Stimulated activated CD8-positive, alpha-beta memory T cell treated with anti-CD3 and anti-CD28 coated beads, Interleukin-4, amount 100 ng/mL, for 4 hours (primary cell): ENCODE measurements at regions not wholly inside any gene's neighbourhood (a gene's known extent, or its start where the extent isn't known, plus 50 kb on each side); places are given as distances from the start of the nearest gene placed in this dataset.

ENCODE experiments used
- DNase-seq, 2 donors: peaks; one replicate each; pipeline ENCODE4 v3.0.0-alpha.2; 2020; ENCODE audit warnings: low read depth in 2 of 2, low spot score in 1 of 2

DNA sequence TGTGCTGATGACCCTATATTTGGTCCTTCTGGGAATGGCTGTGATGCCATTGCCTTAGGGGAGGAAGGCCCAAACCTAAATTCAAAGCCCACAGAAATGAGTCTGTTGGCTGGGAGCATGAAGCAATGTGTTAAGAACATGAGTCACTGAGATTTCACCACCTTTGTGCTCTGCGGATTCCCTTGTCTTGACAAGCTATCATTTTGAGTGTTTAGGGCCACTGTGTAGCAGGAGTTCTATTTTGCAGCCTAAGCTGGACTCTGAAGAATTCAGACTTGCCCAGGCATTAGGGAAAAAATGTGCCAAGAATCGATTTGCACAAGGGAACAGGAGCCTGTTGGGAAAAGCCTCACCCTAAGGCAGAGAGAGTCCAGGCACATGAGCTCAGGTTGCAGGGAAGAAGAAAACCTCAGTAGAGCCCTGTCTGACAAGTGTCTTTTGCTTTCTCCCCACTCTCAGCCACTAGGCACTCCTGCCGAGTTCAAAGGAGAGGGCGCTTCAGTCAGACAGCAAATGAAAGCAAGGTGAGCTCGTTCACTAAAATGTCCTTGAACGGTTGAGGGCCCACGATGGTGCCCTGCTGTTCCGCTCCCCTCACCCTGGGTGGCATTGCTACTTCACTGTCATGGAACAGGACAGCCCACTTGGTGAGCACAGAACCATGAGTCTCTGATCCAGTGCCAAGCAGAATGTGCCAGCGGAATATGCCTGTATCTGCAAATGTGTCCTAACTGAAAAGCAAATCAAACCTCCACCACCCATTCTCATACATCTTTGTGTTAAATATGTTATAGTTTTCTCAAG lies 93.6 kb downstream of the PRLHR start:
- no peak for DNase-seq

DNA sequence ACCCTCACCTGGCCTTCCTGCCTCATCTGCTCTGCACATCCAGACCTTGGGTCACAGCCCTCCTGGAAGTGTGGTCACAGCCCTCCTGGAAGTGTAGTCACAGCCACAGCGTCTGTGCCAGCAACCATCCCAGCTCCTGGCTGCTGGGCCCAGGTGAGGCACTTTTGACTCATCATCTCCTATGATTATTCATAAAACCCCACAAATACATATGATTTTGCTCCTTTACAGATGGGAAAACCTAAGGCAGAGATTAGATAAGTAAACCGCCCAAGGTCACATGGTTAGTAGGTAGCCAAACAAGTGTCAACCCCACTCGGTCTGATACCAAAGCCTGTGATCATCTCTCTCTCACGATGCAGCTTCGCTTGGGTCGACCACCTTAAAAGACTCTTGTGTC lies 94.3 kb downstream of the PRLHR start:
- no peak for DNase-seq

DNA sequence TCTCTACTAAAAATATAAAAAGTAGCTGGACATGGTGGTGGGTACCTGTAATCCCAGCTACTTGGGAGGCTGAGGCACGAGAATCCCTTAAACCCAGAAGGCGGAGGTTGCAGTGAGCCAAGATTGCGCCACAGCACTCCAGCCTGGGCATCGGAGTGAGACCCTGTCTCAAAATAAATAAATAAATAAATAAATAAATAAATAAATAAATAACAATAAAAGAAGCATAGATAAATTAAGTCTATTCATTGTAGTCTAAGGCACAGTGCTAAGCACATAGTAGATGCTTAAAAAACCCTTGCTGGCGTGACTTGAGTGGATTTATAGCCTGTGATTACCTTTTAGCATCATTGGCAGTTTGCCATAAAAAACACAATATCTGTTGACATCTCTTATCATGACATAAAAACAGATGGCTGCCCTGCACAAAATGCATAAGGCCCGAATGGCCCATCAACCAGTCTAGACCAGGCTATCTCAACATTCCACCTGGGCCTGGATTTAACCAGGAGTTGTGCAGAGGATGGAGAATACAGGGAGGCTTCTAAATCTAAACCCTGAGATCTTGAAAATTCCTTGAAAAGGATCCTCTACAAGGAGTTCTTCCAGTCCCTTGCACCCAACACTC lies 94.9 kb downstream of the PRLHR start:
- DNase-seq, result no peak

DNA sequence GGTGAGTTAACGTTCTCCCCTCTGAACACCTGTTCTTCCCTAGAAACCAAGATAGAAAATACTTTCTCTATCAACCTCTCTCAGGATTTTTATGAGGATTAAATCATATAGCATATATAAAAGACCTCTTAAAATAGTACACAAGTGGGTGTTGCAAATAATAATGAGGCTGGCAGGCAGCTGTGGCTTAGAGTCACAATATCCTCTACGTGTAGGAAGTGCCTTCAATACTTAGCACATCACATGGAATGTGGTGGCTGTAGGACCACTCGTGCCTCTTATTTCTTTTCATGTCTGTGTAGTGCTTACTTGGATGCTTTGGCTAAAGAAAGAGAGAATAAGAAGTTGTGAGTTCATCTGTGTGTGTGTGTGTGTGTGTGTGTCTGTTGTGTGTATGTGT lies 96.3 kb downstream of the PRLHR start:
- DNase-seq, result no peak

DNA sequence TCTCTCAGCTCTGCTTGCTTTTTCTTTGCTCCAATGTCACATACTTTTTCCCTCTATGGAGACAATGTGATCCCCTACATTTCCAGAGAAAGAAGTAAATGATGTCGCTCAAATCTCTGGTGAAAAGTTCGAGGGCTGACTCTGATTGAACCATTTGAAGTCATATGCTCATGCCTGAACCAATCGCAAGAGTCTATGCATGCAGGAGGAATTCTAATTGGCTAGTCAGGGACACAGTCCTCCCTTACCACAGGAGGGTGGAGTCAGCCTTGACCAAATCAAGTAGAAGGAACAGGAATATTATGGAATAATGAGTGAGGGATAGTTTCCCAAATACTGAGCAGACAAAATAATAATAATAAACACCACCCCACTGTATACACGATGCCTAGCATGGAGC lies 96.8 kb downstream of the PRLHR start:
- DNase-seq, result no peak

DNA sequence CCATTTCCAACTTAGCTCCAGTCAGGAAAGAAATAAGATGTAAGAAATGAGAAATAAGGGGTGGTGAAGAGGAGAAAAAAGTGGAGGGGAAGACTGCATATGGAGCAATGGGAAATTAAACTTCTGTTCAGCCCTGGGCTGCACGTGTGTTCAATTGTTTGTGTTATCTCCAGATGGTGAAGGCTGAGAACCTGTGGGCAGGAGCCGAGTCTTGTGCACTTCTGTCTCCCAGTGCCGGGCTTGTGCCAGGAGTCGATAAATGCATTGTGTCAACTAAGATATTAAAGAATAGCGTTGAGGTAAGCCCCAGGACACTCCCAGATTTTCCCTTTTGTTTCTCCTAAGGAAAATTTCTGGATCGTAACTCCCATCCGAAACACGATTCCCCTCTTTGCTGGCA lies 98.2 kb downstream of the PRLHR start:
- DNase-seq, result no peak

DNA sequence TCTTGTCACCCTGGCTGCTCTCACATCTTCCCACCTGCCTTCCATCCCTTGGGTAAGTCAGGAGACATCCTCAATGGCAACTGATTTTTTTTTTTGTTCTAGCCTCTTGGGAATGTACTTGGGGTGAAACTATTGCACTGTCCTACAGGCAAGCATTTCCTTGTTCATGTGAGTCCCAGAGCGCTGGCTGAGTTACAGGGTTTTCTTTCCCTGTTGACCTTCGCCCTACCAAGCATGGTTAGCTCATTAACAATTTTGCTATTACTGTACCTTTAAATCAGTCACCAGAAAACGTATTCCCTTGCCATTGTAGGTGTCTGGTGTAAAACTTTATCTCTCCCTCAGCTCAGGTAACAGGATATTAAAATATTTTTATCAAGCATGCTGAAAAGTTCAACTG lies 98.9 kb downstream of the PRLHR start:
- no peak for DNase-seq

DNA sequence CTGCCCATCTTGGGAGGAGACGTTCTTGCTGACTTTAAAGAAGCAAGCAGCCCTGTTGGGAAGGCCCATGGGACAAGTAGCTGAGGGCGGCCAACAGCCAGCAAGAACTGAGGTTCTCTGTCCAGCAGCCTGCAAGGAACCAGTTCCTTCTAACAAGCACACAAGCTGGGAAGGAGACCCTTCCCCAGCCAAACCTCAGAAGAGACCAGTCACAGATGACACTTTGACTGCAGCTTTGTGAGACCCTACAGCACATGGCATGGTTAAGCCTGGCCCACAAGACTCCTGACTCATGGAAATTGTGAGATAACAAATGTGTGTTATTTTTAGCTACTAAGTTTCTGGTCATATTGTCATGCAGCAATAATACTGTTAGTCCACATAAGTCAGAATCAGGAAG lies 99.9 kb downstream of the PRLHR start:
- no peak for DNase-seq

DNA sequence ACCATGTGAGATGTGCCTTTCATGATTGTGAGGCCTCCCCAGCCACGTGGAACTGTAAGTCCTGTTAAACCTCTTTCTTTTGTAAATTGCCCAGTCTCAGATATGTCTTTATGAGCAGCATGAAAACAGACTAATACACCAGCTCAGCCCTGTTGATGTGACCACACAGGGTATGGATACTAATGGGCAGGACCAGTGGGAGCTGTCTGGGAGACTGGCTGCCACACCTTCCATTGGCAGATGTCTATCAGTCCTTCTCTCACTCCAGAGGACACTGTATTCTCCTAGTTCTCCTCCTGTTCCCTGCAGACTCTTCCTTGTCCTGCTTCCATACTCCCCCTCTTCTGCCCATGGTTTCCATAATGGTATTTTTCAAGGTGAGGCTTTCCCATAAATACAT lies 104.4 kb downstream of the PRLHR start:
- DNase-seq, result no peak

DNA sequence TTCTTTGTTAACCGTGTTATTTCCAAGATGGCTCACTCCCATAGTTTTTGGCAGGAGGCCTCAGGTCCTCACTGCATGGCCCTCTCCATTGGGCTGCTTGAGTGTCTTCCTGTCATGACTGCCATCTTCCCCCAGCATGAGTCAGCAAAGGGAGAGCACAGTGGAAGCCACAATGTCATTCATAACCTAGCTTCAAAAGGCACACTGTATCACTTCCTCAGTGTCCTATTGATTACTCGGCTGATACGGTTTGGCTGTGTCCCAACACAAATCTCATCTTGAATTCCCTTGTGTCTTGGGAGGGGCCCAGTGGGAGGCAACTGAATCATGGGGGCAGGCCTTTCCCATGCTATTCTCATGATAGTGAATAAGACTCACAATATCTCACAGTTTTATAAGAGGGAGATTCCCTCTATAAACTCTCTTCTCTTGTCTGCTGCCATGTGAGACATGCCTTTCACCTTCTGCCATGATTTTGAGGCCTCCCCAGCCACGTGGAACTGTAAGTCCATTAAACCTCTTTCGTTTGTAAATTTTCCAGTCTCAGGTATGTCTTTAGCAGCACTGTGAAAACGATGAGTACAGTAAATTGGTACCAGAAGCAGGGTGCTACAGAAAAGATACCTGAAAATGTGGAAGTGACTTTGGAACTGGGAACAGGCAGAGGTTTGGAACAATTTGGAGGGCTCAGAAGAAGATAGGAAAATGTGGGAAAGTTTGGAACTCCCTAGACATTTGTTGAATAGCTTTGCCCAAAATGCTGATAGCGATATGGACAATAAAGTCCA lies 106.5 kb downstream of the PRLHR start:
- DNase-seq, result no peak

DNA sequence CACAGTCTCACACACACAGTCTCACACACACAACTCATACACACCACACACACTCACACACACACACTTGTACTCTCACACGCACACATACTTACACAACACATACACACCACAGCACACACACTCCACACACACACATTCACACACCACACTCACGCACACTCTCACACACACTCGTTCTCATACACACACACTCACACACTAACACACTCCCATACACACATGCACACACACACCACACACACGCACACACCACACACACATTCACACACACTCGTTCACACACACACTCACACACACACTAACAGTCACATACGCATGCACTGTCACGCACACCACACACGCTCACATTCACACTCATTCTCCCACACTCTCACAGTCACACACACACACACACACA lies 109.8 kb downstream of the PRLHR start:
- DNase-seq, result no peak

DNA sequence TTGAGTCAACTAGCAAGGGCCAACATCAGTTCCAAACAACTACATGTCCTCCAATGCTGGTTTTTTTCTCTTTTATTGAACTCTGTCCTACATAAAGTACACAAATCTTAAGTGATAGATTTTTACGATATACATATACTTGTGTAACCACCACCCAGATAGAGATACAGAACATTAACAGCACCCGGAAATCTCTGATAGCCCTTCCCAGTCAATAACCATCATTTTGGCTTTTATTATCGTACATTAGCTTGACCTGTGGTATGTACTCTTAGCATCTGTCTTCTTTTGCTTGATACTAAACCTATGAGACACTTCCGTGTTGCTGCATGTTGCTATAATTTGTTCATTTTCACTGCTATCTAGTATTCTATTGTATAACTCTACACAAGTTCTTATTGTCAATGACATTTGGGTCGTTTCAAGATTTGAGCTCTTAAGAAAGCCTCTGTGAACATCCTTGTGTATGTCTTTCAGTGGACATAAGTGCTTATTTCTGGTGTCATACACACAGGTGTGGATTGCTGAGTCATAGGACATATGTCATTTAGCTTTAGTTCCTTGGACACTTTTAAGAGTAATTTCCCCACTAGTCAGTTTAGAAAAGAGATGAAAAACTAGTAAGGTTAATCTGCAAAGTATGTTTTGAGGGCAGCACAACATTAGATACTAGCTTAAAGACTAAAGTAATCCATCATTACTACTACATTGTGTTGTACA lies 111.1 kb downstream of the PRLHR start:
- DNase-seq, result no peak

DNA sequence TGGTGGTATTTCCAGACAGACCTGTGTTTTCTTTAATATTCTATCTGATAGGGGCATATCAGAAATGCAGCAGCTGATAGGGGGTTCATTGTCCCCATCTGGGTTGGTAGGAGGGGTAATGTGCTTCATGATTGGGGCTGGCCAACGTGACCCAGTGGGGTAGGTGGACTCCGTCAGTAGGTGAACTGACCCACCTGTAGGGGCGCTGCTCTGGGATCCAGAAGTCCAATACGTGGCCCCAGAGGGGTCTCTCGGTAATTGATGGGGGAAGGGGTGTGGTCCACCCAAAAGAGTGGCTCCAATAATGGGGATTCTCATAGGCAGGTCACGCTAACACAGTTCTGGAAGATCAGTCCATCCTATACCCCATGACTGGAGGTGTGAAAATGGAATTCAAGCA lies 112.0 kb downstream of the PRLHR start:
- DNase-seq, result no peak

DNA sequence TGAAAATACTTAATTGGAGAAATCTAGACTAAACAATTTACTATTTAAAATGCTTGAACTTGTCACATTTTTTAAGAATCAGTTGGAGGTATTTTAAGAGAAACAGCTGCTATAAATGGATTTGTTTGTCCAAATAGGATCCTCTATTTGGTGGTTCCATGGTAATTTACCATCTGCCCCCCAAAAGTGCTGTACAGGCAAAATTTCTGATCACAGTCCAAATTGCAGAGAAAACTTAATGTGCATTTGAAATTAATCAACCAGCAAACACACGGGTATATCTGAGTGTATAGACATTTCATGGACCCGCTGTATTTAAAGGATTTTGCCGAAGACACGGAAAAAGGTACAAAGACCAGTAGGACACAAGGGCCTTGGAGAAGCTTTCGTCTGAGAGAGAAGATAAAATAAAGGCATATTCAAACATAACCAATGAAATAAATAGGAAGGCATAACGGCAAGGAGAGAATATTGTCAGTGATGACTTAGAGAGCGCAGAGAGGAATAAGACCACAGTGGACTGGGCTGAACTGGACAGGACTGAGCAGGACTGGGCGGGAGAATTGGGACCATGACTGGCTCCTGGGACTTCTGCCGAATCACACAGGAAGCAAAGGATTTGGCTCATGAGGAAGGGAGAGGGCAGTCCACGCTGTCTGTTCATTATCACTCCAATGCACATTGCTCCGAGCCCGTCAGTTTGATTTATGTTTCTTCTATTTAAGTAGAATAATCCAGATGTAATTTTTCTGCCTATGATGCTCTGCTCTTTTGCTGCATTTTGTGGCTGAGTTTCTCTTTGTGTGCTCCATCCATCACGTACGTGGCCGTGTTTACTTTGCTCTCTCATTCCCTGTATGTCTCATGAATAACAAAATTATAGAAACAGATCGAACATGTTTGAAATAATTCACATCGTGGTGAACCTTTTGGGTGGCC lies 112.8 kb downstream of the PRLHR start:
- no peak for DNase-seq

DNA sequence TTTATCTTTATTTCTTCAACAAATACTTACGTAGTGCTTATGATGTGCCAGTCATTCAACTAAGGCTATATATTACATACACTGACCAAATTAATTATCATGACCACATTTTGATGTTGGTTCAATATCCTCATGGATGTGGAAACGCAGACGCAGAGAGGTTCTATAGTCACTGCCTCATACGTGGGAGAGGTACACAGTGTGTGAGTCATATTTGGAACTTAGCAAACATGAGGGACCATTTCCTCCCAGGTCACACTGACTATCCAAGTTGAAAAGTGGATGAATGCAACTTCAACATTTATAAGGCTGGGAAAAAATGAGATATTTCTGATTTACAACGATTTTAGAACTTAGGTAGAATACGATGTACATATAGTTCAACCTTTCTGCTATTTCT lies 113.6 kb downstream of the PRLHR start:
- DNase-seq, result no peak

DNA sequence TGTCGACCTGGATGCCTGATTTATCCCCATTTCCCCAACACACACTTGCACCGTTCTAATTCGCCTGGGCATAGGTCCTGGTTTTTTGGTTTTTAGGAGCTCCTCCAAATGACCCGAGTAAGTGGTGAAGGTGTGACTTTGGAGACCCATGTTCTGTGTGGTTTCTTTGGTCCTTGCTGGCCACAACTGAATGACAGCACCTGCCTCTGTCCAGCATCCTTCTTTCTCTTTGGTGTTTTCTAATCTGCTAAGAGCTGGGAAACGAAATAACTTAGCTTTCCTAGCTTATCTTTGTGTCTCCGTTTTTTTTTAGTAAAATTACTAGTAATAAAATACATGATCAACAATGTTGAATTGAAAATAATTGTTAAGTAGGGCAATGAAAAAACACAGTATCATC lies 120.2 kb downstream of the PRLHR start:
- no peak for DNase-seq

DNA sequence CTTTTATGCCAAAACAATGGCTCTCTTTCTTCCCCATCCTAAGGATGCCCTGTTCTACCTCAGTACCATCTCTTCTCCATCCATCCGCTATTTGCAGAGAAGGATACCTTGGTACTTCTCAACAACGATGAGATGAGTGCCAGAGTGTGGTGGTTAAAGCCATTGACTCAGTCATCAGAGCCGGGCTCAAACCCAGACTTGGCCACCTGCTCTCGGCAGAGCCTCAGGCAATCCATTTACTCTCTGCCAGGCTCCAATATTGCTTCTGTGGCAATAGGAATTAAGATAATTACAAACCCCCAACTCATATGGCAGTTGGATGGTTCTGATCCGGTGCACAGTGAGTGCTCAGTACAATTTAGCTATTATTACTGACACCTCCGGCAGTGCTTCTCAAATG lies 121.3 kb downstream of the PRLHR start:
- DNase-seq, result no peak

DNA sequence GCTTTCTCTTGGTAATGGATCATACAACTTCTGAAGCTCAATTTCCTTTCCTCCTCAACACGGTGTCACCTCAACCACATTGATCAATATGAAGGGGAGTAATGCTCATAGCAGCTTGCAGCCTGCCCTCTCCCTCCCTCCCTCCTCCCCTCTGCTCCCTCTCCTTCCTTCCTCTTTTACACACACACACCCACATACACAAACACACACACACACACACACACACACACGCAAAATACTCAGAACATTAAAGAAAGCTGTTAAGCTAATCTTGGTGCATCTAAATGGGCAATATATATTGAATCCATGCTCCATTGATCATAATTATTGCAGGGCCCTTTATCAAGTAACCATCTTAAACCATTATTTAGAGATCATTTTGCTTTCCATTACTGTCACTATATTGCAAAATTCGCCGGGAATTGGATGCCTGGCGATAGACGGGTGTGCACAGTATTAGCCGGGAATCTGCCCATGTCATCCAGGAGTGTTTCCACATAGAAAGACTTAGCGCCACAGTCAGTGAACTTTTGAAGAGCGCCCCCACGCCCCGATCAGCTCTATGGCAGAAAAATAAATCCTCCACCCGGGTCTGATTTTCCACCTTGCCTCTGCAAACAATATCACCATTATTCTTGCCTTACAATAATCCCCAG lies 122.0 kb downstream of the PRLHR start:
- DNase-seq, result no peak

DNA sequence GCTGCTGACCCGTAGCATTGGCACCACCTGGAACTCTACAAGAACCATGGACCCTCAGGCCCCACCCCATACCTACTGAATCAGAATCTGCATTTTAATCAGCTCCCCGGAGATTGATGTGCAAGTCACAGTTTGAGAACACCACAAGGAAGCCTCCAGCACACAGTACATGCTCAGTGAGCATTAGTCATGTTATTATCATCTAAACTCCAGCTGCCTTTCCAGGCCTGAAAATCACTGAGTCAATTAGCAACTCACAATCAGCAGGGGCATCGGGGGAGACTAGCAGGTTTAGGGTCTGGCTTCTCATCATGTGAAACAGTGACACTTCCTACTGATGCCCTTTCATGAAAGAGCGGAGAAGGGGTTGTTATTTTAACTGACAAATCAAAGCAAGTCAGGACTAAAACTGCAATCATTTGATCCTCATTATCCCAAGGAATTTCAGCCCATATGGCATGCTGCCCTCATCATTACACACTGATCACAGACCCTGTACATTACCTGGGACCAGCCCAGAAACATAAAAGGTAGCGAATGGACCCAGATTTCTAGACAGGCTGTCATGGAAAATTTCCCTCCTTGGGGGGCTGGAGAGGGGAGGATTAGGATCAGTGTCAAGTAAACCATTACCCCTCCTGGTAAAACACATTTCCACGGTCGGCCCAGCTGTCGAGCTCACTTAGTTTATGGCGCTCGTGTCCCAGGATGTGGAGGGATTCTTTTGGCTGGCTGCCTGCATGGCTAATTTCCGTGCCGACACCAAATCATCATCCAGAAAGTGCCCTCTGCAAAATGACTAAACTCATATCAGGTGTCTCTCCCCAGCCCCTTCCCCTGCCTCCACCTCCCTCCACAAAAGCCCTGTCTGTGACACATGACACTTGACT lies 122.8 kb downstream of the PRLHR start:
- no peak for DNase-seq
